ENCODE measurements at regions not wholly inside any gene's neighbourhood (a gene's known extent, or its start where the extent isn't known, plus 50 kb on each side); places are given as distances from the start of the nearest gene placed in this dataset.
A peak's percentile ranks its signal among the peaks of the same experiment; 100 is the strongest.

DNA sequence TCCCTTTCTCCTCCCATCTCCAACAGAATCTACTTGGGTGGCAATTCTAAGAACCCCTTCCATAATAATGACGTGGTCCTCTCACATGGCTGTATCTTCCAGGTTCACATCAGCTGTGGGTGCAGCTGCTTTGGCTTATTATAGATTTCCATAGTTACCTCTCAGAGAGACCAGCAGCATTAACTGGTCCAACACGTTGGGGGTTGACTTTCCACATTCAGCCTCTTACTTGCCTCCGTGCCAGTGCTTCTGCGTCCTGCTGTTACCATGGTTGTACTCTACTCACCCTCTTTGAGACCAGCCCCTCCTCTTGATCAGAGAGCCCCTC is 570.7 kb downstream of the PLCL1 start:
- Histone ChIP-seq H3K36me3 (no peaks in the 10 kb centered on the region), H3K4me1 (no peaks in the 10 kb centered on the region), H3K27ac (replicated peaks in 1 of 4) (no peak overlapping the region), H3K9me3 (no peaks in the 10 kb centered on the region), H3K27me3 (peaks cover 0 to 5% (median 0%) of the 10 kb centered on the region in 4 donors), H3K4me3 (no peak overlapping the region)
- TF ChIP-seq POLR2AphosphoS5 (IDR thresholded peaks at IDR 0.05), result no peak
- intact Hi-C loops (cut with DNase I), result no loop called here
- 69% methylated on average over 4 of the region's 4 CpGs for WGBS
- DNase-seq (ENCODE audit: extremely low spot score), result no peak

DNA sequence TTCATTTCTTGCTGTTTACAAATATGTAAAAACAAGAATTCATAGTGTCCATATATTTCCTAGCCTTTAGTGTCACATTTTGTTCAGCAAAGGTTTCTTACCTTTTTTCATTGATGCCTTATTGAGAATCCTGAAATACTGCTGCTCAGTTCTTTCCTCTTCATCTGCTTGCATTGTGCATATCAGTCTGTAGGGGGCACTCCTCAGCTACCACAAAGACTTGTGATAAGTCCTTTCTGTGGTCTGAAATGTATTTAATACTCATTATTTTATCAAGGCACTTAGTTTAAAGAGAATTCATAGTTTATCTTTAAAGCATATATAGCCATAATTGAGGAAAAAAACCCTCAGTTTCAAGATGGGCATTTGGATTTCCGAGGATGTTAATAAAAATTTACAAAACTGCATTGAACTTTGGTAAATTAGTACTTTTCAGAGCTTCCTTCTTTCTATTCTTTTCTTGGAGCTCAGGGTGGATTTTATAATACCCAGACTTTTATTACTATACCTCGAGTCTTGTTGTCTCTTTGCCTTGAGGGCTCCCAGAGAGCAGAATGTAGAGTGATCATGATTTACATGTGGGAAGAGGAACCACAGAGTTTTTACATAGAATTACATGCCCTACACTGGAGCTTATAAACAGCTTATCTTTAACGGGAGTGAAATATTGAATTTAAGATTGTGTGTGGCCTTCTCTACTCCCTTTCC is 570.1 kb downstream of the PLCL1 start:
- H3K4me3 ChIP-seq, result no peak overlapping the region
- 32% methylated on average over 3 of the region's 3 CpGs for WGBS
- no peak overlapping the region for H3K27ac ChIP-seq (replicated peaks in 1 of 4)
- H3K4me1 ChIP-seq, result no peaks in the 10 kb centered on the region
- TF ChIP-seq POLR2A (IDR thresholded peaks at IDR 0.05; ENCODE audit: low read depth) (no peak), CTCF (IDR thresholded peaks at IDR 0.05) (peak in 2 of 3 experiments; percentile 16 to 36)
- H3K27me3 ChIP-seq, result peaks cover 0 to 5% (median 0%) of the 10 kb centered on the region in 4 donors
- H3K9me3 ChIP-seq, result no peaks in the 10 kb centered on the region
- DNase-seq (ENCODE audit: extremely low spot score), result no peak
- no peaks in the 10 kb centered on the region for H3K36me3 ChIP-seq
- intact Hi-C loops (cut with DNase I), result no loop called here

DNA sequence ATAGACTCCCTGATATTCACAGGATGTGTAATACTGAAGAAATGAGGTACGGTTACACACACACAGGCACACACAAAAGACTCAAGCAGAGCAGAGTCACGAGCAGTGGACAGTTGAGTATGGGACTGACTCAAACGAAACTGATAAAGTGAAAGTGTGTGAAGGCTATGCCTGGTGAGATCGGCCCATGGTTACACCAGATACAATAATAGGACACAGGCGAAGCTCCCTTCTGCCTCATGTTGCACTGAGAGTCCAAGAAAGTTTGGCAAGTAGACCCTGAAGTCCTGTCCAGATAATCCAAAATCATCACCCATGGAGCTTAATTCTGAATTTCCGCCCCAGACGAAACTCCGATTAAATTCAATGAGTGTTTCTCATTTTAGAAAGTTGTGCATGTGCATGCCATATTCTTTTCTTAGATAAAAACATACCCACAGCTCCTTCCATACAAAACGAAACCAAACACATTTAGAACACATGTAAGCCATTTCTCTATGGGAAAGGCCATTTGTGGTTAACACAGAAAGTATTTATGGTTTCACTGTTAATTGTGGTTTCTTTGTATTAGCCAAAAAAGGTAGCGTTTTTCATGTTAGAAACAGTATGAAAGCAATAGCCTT is 567.6 kb downstream of the PLCL1 start:
- no peak for DNase-seq (ENCODE audit: extremely low spot score)
- Histone ChIP-seq H3K4me3 (no peak overlapping the region), H3K27me3 (peaks cover 0 to 5% (median 0%) of the 10 kb centered on the region in 4 donors), H3K9me3 (no peaks in the 10 kb centered on the region), H3K27ac (replicated peaks in 1 of 4) (no peak overlapping the region), H3K4me1 (no peaks in the 10 kb centered on the region), H3K36me3 (no peaks in the 10 kb centered on the region)
- WGBS, result 73% methylated on average over 10 of the region's 10 CpGs
- intact Hi-C loops (cut with DNase I), result no loop called here
- no peak for TF ChIP-seq POLR2AphosphoS5 (IDR thresholded peaks at IDR 0.05)
- no peak for TF ChIP-seq POLR2A (IDR thresholded peaks at IDR 0.05; ENCODE audit: low read depth)
- TF ChIP-seq CTCF (IDR thresholded peaks at IDR 0.05), result no peak
- no peak for TF ChIP-seq EP300 (IDR thresholded peaks at IDR 0.05)

DNA sequence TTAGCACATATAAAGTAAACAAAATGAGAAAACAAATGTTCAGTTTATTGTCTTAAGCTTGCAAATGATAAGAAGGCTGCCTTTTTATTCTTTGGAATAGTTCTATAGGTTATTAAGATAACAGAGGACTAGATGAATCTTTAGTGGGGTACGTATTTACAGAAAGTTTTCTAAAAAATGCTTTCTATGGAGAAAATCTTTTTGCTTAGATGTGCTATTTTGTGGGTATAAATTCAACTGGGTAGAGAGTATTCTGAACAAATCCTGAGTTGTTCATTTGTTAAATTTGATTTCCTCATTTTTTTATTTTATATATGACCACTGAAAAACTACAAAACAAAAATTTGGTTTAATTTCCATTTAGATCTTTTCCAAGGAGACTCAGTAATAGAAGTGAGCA is 566.9 kb downstream of the PLCL1 start:
- no peak for DNase-seq (ENCODE audit: extremely low spot score)
- Histone ChIP-seq H3K27ac (replicated peaks in 1 of 4) (no peak overlapping the region), H3K4me3 (no peak overlapping the region), H3K27me3 (no peaks in the 10 kb centered on the region), H3K36me3 (no peaks in the 10 kb centered on the region), H3K4me1 (no peaks in the 10 kb centered on the region), H3K9me3 (no peaks in the 10 kb centered on the region)
- intact Hi-C loops (cut with DNase I), result no loop called here
- TF ChIP-seq EP300 (IDR thresholded peaks at IDR 0.05) (no peak), POLR2A (IDR thresholded peaks at IDR 0.05; ENCODE audit: low read depth) (no peak), CTCF (IDR thresholded peaks at IDR 0.05) (no peak)
- WGBS, result 85% methylated on average over 1 of the region's 1 CpG

- WGBS, result 54% methylated on average over 2 of the region's 2 CpGs
- Histone ChIP-seq H3K27me3 (no peaks in the 10 kb centered on the region), H3K36me3 (no peaks in the 10 kb centered on the region), H3K4me1 (no peaks in the 10 kb centered on the region), H3K9me3 (no peaks in the 10 kb centered on the region), H3K27ac (replicated peaks in 1 of 4) (no peak overlapping the region), H3K4me3 (no peak overlapping the region)
- no peak for TF ChIP-seq EP300 (IDR thresholded peaks at IDR 0.05)
- TF ChIP-seq CTCF (IDR thresholded peaks at IDR 0.05), result no peak
- no peak for TF ChIP-seq POLR2AphosphoS5 (IDR thresholded peaks at IDR 0.05)
- TF ChIP-seq POLR2A (IDR thresholded peaks at IDR 0.05; ENCODE audit: low read depth), result no peak
- DNase-seq (ENCODE audit: extremely low spot score), result no peak
- intact Hi-C loops (cut with DNase I), result no loop called here
These were observed 563.7 kb downstream of the PLCL1 start for GRCh38 chr2:198368089-198368488.

All from esophagus muscularis mucosa (tissue), 4 donors.